Spleen (tissue), 11 donors: ENCODE measurements at regions not wholly inside any gene's neighbourhood (a gene's known extent, or its start where the extent isn't known, plus 50 kb on each side); places are given as distances from the start of the nearest gene placed in this dataset.

Experiments
- DNase-seq: peaks from one replicate; pipeline ENCODE4 v3.0.0-alpha.2; 2020
- H3K27ac ChIP-seq, 8 donors: fragments of 200-600 bp; sonication (generic) in 7 of 8; 1 replicate in 4 of 8; 2 replicates in 4 of 8; pipeline versions ENCODE4 v1.5.0 to v1.8.0; 2016 to 2021; ENCODE audit warnings: inconsistent platforms in 4 of 8, mild to moderate bottlenecking in 4 of 8, moderate library complexity in 1 of 8
- H3K27me3 ChIP-seq, 7 donors: fragments of 200-600 bp; sonication (generic) in 6 of 7; replicated peaks in 1 of 7; 1 replicate in 4 of 7; 2 replicates in 3 of 7; pipeline versions ENCODE4 v1.5.0 to v1.8.0; 2016 to 2021; ENCODE audit warnings: inconsistent platforms in 3 of 7, mild to moderate bottlenecking in 1 of 7
- H3K36me3 ChIP-seq, 6 donors: fragments of 200-600 bp; sonication (generic) in 5 of 6; 1 replicate in 4 of 6; 2 replicates in 2 of 6; pipeline versions ENCODE4 v1.5.0 to v1.8.0; 2016 to 2021; ENCODE audit warnings: inconsistent platforms in 2 of 6
- H3K4me1 ChIP-seq, 6 donors: fragments of 200-600 bp; sonication (generic) in 5 of 6; 1 replicate in 3 of 6; 2 replicates in 3 of 6; pipeline versions ENCODE4 v1.5.0 to v1.8.0; 2016 to 2021; ENCODE audit warnings: inconsistent platforms in 3 of 6
- H3K4me3 ChIP-seq, 8 donors: fragments of 200-600 bp; sonication (generic) in 7 of 8; 1 replicate in 4 of 8; 2 replicates in 4 of 8; pipeline versions ENCODE4 v1.5.0 to v1.8.0; 2016 to 2021; ENCODE audit warnings: inconsistent platforms in 4 of 8, mild to moderate bottlenecking in 4 of 8, moderate library complexity in 2 of 8
- H3K9me3 ChIP-seq, 8 donors: fragments of 200-600 bp; sonication (generic) in 7 of 8; 1 replicate in 4 of 8; 2 replicates in 4 of 8; pipeline versions ENCODE4 v1.5.0 to v1.8.0; 2016 to 2021; ENCODE audit warnings: inconsistent platforms in 4 of 8
- CTCF ChIP-seq, 11 experiments: fragments of 200-600 bp in 7 of 11; fragments of 450-650 bp in 4 of 11; sonication (generic) in 4 of 11; IDR thresholded peaks in 8 of 11; conservative IDR thresholded peaks in 3 of 11; 1 replicate in 7 of 11; 2 replicates in 4 of 11; pipeline versions ENCODE4 v1.4.0 to v1.8.0; 2016 to 2021; ENCODE audit warnings: antibody characterized with exemption in 11 of 11, inconsistent platforms in 4 of 11, mild to moderate bottlenecking in 1 of 11
- POLR2A ChIP-seq, 3 donors: fragments of 450-650 bp; IDR thresholded peaks; one replicate each; pipeline ENCODE4 v1.5.1; 2017; ENCODE audit warnings: antibody characterized with exemption in 3 of 3, mild to moderate bottlenecking in 1 of 3
- POLR2AphosphoS5 ChIP-seq, 3 donors: sonication (generic); formaldehyde crosslinking; IDR thresholded peaks; one replicate each; pipeline ENCODE4 v1.5.1; 2017; ENCODE audit warnings: antibody characterized with exemption in 3 of 3
- WGBS, 5 donors: extraction: QIAGEN DNeasy Blood & Tissue Kit in 3 of 5; methylation state at CpG; one replicate each; pipeline versions ENCODE4 v1.1.5 to v1.1.7; 2013 to 2018; 5-methylcytosine and 5-hydroxymethylcytosine counted together
- intact Hi-C: fragments of 100-400 bp; cut with DNase I; formaldehyde crosslinking; loops from one replicate; pipeline ENCODE4 v1.15.0; 2023; ENCODE audit warnings: low total_unique reads
- donor health status: healthy with polysubstance abuse.
- donor health status: DM: no; HTN: no; CAD: no; lungs with moderate emphysema.
- donor health status: DM: no; HTN: no; CAD: no.
- donor health status: Bipolar disorder and iron deficiency.
- donor health status: healthy.
- donor health status: DM: no; HTN: no; CAD: no.
- donor health status: DM: yes; HTN: yes; CAD: no.

- Histone ChIP-seq H3K36me3 (no peaks in the 10 kb centered on the region), H3K9me3 (no peaks in the 10 kb centered on the region), H3K4me3 (no peak overlapping the region), H3K4me1 (peaks cover 0 to 60% (median 17%) of the 10 kb centered on the region in 6 donors), H3K27me3 (no peaks in the 10 kb centered on the region), H3K27ac (peak overlapping the region in 3 of 8 donors; percentile 4 to 45 (median 16))
- no peak for DNase-seq
- intact Hi-C loops: no loop called here
- WGBS, 5 donors: 41 to 65% (median 57%) methylated on average over 3 of the region's 3 CpGs
- TF ChIP-seq POLR2A (IDR thresholded peaks at IDR 0.05): no peak
- TF ChIP-seq POLR2AphosphoS5 (IDR thresholded peaks at IDR 0.05): no peak
Observed at GRCh38 chr2:234569776-234570430, 73.0 kb upstream of the ARL4C start.

GRCh38 chr2:234566622-234567021 is 69.7 kb upstream of the ARL4C start:
- H3K27me3 ChIP-seq: no peaks in the 10 kb centered on the region
- intact Hi-C loops: no loop called here
- TF ChIP-seq CTCF (IDR thresholded peaks at IDR 0.05 in 8 of 11, conservative IDR thresholded peaks at IDR 0.05 in 3 of 11) (no peak), POLR2A (IDR thresholded peaks at IDR 0.05) (no peak), POLR2AphosphoS5 (IDR thresholded peaks at IDR 0.05) (no peak)
- no peak overlapping the region for H3K27ac ChIP-seq
- WGBS, 5 donors: 67 to 87% (median 79%) methylated on average over 2 of the region's 2 CpGs
- H3K4me1 ChIP-seq: peaks cover 0 to 58% (median 13%) of the 10 kb centered on the region in 6 donors
- H3K4me3 ChIP-seq: no peak overlapping the region
- no peaks in the 10 kb centered on the region for H3K36me3 ChIP-seq
- peaks cover 0 to under 1% (median 0%) of the 10 kb centered on the region in 8 donors for H3K9me3 ChIP-seq
- DNase-seq: no peak

- intact Hi-C loops: no loop called here
- no peak for TF ChIP-seq POLR2AphosphoS5 (IDR thresholded peaks at IDR 0.05)
- no peak for TF ChIP-seq CTCF (IDR thresholded peaks at IDR 0.05 in 8 of 11, conservative IDR thresholded peaks at IDR 0.05 in 3 of 11)
- TF ChIP-seq POLR2A (IDR thresholded peaks at IDR 0.05): no peak
- Histone ChIP-seq H3K4me3 (no peak overlapping the region), H3K27ac (no peak overlapping the region), H3K4me1 (peaks cover 0 to 52% (median 11%) of the 10 kb centered on the region in 6 donors), H3K27me3 (no peaks in the 10 kb centered on the region), H3K9me3 (peaks cover 0 to 5% (median 0%) of the 10 kb centered on the region in 8 donors), H3K36me3 (no peaks in the 10 kb centered on the region)
- DNase-seq: no peak
- 76 to 88% (median 80%) methylated on average over 10 of the region's 10 CpGs for whole genome bisulfite sequencing, 5 donors
Observed at GRCh38 chr2:234565842-234566619, 69.2 kb upstream of the ARL4C start.

- WGBS, 5 donors: 62 to 91% (median 84%) methylated on average over 1 of the region's 1 CpG
- intact Hi-C loops: no loop called here
Observed at GRCh38 chr2:234565201-234565600, 68.3 kb upstream of the ARL4C start.

More at GRCh38 chr2:234565201-234565600, 68.3 kb upstream of the ARL4C start:
- peaks cover 0 to 6% (median 0%) of the 10 kb centered on the region in 8 donors for H3K9me3 ChIP-seq
- H3K27me3 ChIP-seq: no peaks in the 10 kb centered on the region
- peaks cover 0 to 44% (median 6%) of the 10 kb centered on the region in 6 donors for H3K4me1 ChIP-seq
- no peak for DNase-seq
- H3K27ac ChIP-seq: no peak overlapping the region
- H3K4me3 ChIP-seq: no peak overlapping the region
- H3K36me3 ChIP-seq: no peaks in the 10 kb centered on the region
- TF ChIP-seq POLR2AphosphoS5 (IDR thresholded peaks at IDR 0.05) (no peak), CTCF (IDR thresholded peaks at IDR 0.05 in 8 of 11, conservative IDR thresholded peaks at IDR 0.05 in 3 of 11) (no peak), POLR2A (IDR thresholded peaks at IDR 0.05) (no peak)
